Neuron (in vitro differentiated cells): ENCODE measurements at regions not wholly inside any gene's neighbourhood (a gene's known extent, or its start where the extent isn't known, plus 50 kb on each side); places are given as distances from the start of the nearest gene placed in this dataset.

Experiments
- H2AFZ ChIP-seq: one replicate; pipeline ENCODE4 v1.6.1; 2013; ENCODE audit warnings: low read depth, mild to moderate bottlenecking, inconsistent platforms, low read length, moderate library complexity
- H3K27me3 ChIP-seq: one replicate; pipeline ENCODE4 v1.6.1; 2013; ENCODE audit warnings: low read length; ENCODE audit not compliant: insufficient read depth
- H3K36me3 ChIP-seq: one replicate; pipeline ENCODE4 v1.6.1; 2013; ENCODE audit warnings: low read length; ENCODE audit not compliant: insufficient read depth
- H3K4me1 ChIP-seq: one replicate; pipeline ENCODE4 v1.6.1; 2013; ENCODE audit warnings: low read length; ENCODE audit not compliant: insufficient read depth
- H3K4me3 ChIP-seq: 2 replicates; pipeline ENCODE4 v1.5.1; 2013; ENCODE audit warnings: mild to moderate bottlenecking, low read length, moderate library complexity
- H3K9me3 ChIP-seq: one replicate; pipeline ENCODE4 v1.6.1; 2013; ENCODE audit warnings: low read length

DNA sequence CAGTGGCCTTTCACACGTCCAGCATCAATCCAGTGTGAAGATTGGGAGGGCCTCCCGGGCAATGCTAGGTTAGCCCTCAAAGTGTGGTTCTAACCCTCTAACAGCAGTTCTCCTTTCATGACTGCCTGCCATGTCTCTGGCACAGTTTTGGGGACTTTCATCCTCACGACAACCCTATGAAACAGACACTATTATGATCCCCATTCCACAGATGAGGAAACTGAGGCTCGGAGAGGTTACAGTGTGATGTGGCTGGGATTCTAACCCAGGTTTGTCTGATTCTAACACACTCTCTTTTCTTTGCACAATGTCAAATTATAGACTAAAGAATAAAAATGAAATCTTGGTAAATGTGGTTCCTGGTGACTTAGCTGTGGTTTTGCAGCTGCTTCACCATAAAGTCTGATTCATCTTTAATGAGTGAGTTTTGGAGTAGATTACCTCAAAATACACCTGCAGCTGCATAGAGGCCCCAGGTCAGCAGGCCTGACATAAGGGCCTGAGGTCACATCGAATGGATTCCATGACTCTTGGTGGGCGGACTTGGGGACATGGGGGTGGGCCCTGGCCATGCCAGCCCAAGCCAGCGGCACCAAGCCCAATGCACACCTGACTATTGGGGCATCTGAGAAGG, 214.4 kb downstream of the GLI2 start:
- Histone ChIP-seq H3K36me3 (peaks cover 23% of the 10 kb centered on the region), H3K27me3 (no peaks in the 10 kb centered on the region), H3K4me3 (no peak overlapping the region), H2AFZ (no peak overlapping the region), H3K9me3 (no peaks in the 10 kb centered on the region), H3K4me1 (peaks cover 31% of the 10 kb centered on the region)

DNA sequence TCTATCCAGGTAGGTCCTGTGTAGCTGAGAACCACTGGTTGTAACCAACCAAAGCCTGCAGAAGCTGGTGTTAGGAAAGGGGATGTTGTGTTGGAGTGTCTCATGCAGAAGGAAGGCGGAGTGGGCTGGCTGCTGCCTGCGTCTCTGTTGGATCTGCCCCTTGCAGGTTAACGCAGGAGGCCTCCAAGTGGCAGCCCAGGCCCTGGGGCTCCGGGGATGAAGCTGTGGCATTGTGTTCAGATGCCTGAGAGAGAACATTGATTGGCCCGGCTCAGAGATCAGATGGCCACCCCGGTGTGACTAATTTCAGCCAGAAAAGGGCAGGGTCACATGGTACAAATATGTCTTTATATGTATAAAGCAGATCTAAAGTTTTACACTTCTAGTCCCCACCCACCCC, 216.0 kb downstream of the GLI2 start:
- Histone ChIP-seq H3K36me3 (peaks cover 38% of the 10 kb centered on the region), H3K9me3 (no peaks in the 10 kb centered on the region), H3K27me3 (no peaks in the 10 kb centered on the region), H3K4me3 (no peak overlapping the region), H3K4me1 (peaks cover 15% of the 10 kb centered on the region), H2AFZ (no peak overlapping the region)

DNA sequence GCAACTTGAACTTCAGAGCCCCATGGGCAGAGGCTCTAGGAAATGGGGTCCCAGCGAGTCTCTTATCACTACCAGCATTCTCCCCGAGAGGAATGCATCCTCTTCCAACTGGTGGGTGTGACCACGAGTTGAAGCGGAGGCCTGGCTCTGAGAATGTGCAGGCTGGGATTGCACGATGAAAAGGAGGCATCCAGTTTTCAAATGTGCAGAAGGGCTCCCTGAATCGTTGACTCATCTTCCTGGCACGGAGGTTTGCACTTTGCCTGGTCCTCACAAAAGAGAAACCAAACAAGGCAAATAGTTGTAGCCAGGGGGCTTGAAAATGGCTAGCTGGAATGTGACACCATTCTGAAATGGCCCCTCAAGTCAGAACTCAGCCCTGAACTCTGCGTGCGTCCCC, 216.7 kb downstream of the GLI2 start:
- H2AFZ ChIP-seq, result no peak overlapping the region
- H3K4me1 ChIP-seq, result peaks cover 15% of the 10 kb centered on the region
- no peaks in the 10 kb centered on the region for H3K27me3 ChIP-seq
- peaks cover 45% of the 10 kb centered on the region for H3K36me3 ChIP-seq
- no peaks in the 10 kb centered on the region for H3K9me3 ChIP-seq
- H3K4me3 ChIP-seq, result no peak overlapping the region

DNA sequence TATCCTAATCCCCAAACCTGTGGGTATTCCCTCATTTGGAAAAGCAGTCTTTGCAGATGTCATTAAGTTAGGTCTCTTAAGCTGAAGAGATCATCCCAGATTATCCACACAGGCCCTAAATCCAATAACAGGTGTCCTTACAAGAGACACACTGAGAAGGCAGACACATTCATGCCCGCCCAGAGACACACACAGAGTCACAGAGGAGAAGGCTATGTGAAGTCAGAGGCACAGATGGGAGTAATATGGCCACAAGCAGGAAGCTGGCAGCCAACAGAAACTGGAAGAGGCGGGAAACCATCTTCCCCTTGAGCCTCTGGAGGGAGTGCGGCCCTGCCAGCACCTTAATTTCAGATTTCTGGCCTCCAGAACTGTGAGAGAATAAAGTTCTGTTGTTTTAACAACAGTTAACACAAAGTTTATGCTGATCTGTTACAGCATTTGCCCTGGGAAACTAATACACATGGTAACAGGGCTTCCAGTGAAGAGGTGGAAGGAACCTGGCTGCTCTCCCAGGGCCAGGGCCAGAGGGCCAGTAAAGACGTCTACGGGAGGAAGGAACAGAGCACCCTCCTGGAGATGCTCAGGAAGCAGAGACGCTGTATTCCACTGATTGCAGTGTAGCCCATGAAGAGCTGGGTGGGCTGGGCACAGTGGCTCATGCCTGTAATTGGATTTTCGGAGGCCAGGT, 217.5 kb downstream of the GLI2 start:
- H3K36me3 ChIP-seq, result peaks cover 49% of the 10 kb centered on the region
- no peak overlapping the region for H3K4me3 ChIP-seq
- no peaks in the 10 kb centered on the region for H3K27me3 ChIP-seq
- no peak overlapping the region for H2AFZ ChIP-seq
- peaks cover 15% of the 10 kb centered on the region for H3K4me1 ChIP-seq
- no peaks in the 10 kb centered on the region for H3K9me3 ChIP-seq

DNA sequence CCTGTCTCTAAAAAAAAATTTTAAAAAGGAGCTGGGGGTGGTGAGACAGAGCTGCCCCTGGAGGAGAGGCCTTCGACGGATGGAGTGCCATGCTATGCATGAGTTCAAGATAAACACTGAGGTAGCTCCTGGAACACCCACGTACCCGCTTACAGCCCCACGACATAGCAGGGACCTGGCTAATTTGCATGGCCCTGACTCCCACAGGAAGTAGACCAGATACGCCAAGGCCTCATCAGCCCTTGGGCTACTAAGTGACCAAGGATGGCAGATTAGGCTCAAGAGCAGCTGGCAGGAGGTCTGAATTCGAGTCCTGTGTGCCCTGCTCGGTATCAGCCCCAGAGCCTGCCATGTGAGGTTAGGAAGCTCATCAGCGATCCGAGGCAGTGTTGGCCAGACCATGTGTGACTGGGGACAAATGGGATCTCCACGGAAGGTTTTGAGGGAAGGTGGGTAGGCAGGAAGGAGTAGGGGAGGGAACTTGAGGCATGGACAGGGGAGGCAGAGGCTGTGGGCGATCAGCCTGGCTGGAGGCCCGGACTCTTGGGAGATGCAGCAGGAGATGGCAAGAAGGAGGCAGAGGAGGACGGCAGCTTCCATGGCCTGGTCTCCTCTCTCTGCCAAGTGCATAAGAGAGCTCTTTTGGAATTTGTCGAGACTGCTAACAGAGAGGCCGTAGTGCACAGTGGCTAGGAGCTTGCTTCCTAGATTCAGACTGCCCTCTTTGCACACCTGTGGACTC, 218.3 kb downstream of the GLI2 start:
- H3K9me3 ChIP-seq, result no peaks in the 10 kb centered on the region
- no peaks in the 10 kb centered on the region for H3K27me3 ChIP-seq
- H3K4me1 ChIP-seq, result peaks cover 15% of the 10 kb centered on the region
- no peak overlapping the region for H3K4me3 ChIP-seq
- H3K36me3 ChIP-seq, result peaks cover 56% of the 10 kb centered on the region
- no peak overlapping the region for H2AFZ ChIP-seq

DNA sequence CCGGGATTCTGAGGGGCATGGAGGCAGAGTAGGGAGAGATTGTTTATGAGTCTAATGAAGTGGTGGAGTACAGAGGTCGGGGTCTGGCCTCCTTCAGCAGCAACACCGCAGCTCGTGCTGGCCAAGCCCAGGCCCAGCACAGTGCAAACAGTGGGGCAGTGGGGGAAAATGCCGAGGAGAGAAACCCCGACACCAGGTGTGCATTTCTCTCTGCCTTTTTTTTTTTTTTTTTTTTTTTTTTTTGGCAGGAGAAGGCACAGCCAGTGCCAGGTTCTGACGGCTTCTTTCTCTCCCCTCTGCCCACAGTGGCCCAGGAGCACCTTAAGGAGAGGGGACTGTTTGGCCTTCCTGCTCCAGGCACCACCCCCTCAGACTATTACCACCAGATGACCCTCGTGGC, 219.3 kb downstream of the GLI2 start:
- Histone ChIP-seq H3K4me3 (no peak overlapping the region), H3K9me3 (no peaks in the 10 kb centered on the region), H3K36me3 (peaks cover 62% of the 10 kb centered on the region), H2AFZ (no peak overlapping the region), H3K4me1 (peaks cover 15% of the 10 kb centered on the region), H3K27me3 (no peaks in the 10 kb centered on the region)

DNA sequence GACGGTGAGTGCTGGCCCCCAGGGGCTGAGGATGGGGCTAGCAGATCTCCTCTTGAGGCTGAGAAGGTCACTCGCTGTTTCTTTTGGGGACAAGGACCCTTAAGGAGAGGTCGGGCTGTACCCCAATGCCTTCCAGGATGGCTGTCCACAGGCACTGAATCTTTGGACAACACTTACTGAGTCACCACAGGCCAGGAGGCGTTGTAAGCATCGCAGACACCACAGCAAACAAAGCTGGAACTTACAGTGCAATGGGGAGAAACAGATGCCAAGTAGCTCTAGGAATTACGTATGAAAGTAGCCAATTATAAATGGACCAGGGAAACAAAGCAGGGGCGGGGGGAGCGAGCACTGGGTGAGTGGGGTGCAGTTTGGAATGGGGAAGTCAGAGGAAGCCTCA, 219.8 kb downstream of the GLI2 start:
- Histone ChIP-seq H3K36me3 (peaks cover 66% of the 10 kb centered on the region), H3K9me3 (no peaks in the 10 kb centered on the region), H2AFZ (no peak overlapping the region), H3K27me3 (no peaks in the 10 kb centered on the region), H3K4me3 (no peak overlapping the region), H3K4me1 (peaks cover 15% of the 10 kb centered on the region)

DNA sequence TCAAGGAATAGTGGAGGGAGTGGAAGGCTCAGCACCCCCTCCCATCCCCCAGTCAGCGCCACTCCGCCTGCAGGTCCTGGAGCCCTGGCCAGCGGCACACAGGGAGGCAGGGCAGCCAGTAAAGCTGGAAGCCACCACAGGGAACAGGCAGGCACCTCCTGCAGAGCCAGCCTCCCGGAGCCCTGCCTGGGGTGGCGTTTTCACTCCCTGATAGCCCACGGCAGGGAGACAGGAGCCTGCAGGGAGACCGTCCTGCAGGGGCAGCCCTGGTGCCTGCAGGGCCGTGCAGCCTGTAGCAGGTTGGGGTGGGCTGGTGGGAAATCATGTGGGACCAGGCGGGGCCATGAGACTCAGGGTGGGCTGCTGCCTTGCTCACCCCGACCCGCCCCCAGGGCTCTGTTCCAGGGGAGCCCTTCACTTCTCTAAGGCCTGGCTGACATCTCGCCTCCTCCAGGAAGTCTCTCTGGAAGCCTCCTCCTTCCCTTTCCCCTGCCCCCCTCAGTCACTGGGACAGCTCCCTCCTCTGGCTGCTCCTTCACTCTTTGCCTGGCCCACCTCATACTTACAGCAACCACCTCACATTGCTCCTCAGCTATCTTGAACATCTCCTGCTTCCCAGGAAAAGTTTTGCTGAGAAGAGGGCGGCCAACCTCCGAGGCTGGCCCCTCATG, 221.0 kb downstream of the GLI2 start:
- H3K4me3 ChIP-seq, result no peak overlapping the region
- H3K36me3 ChIP-seq, result peaks cover 75% of the 10 kb centered on the region
- H3K27me3 ChIP-seq, result no peaks in the 10 kb centered on the region
- peaks cover 5% of the 10 kb centered on the region for H3K4me1 ChIP-seq
- H3K9me3 ChIP-seq, result no peaks in the 10 kb centered on the region
- no peak overlapping the region for H2AFZ ChIP-seq

DNA sequence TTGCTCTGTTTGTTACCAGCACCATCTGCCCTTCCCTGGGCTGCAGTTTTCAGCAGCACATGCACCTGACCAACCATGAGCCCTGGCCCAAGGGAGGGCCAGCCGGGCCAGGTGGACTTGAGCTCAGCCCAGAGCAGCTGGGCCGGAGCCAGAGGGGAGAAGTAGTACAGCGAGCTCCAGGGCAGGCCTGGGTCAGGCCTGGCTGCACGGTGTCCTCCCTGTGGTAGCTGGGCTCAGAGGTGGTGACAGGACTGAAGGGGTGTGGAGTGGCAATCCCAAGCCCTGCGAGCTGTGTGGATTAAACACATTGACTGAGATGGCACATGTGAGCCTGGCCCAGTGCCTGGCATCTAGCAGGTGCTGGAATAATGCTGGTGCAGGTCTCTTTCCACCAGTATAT, 222.2 kb downstream of the GLI2 start:
- no peak overlapping the region for H2AFZ ChIP-seq
- H3K4me3 ChIP-seq, result no peak overlapping the region
- peaks cover 77% of the 10 kb centered on the region for H3K36me3 ChIP-seq
- no peaks in the 10 kb centered on the region for H3K4me1 ChIP-seq
- no peaks in the 10 kb centered on the region for H3K9me3 ChIP-seq
- H3K27me3 ChIP-seq, result no peaks in the 10 kb centered on the region

DNA sequence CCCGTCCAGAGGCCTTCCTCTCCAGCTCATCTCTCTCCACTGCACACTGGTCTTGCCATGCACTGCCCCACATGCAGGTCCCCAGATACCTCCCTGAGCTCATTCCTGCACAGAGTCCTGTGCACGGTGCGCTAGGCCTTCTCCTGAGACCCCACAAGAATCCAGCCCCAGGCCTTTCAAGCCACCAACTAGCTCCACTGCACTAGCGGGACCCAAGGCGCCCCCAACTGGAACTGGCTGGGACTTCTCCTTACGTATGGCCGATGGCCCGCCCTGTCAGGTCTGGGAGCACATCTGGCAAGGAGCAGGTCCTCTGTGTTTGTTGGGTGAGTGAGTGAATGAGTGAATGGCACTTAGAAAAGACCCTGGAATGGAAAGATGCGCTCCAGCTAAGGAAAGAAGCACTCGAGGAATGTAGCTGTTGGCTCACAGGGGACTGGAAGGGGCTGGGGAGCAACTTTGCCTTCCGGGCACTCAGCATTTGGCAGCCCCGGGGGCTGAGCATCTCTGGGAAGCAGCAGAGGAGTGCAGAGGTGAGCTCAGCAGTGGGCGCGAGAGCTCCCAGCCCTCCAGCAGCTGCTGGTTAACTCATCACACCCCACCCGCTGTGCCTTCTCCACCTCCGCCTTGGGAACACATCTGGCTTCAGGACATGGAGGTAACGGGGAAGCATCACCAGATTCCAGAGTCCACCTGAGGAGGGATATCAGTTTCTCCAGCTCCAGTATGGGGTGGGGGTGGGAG, 223.1 kb downstream of the GLI2 start:
- no peak overlapping the region for H2AFZ ChIP-seq
- no peaks in the 10 kb centered on the region for H3K9me3 ChIP-seq
- H3K4me1 ChIP-seq, result no peaks in the 10 kb centered on the region
- no peak overlapping the region for H3K4me3 ChIP-seq
- no peaks in the 10 kb centered on the region for H3K27me3 ChIP-seq
- H3K36me3 ChIP-seq, result peaks cover 70% of the 10 kb centered on the region

DNA sequence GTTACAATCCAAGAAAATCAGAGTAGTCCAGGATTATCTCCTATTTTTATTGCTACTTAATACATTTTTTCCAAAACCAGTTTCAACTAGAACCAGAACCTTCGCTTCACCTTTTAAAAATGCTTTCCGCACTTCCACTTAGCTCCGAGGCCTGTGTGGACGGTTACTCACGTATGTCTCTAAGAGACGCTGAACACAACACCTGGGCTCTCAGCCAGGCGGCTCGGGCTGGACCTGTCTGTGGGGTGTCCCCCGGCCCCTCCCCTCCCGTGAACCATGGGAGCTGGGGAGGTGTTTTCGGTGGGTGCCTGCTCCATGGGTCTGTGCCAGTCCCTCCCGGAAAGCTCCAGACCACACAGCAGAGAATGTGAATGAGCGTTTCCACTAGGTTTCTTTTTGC, 223.8 kb downstream of the GLI2 start:
- H3K9me3 ChIP-seq, result no peaks in the 10 kb centered on the region
- peaks cover 66% of the 10 kb centered on the region for H3K36me3 ChIP-seq
- H3K4me1 ChIP-seq, result no peaks in the 10 kb centered on the region
- H2AFZ ChIP-seq, result no peak overlapping the region
- H3K4me3 ChIP-seq, result no peak overlapping the region
- H3K27me3 ChIP-seq, result no peaks in the 10 kb centered on the region

DNA sequence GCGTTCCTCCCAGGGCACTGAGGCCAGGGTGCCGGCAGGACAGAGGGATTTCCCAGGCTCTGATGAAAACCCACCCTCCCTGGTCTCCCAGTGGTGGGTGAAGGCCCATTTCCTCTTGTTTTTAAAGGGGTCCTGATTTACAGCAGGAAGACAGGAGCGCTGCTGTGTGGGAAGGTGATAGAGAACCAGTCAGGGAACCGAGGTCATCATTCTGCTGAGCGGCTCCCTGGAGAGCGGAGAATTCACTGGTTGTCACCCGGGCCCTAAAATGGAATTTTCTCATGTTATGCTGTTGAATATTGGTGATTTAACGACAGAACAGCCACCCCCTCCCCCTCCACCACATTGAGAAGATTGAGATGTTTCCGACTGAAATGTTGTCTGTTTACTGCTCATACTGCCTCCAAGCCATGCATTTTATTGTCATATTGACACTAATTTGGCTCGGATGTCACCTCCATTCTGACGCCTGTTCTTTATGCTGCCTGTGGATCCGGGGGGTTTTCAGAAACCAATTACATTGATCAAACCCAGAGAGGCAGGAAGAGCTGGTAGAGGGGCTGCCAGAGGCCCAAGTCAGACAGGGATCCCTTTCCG, 225.2 kb downstream of the GLI2 start:
- Histone ChIP-seq H2AFZ (no peak overlapping the region), H3K4me3 (no peak overlapping the region), H3K36me3 (peaks cover 54% of the 10 kb centered on the region), H3K9me3 (no peaks in the 10 kb centered on the region), H3K4me1 (no peaks in the 10 kb centered on the region), H3K27me3 (no peaks in the 10 kb centered on the region)
